WI38 (cell line): ENCODE measurements at regions not wholly inside any gene's neighbourhood (a gene's known extent, or its start where the extent isn't known, plus 50 kb on each side); places are given as distances from the start of the nearest gene placed in this dataset.

ENCODE experiments used
- H3K4me3 ChIP-seq: 2 replicates; pipeline ENCODE4 v1.5.1; 2011; ENCODE audit warnings: low read depth, mild to moderate bottlenecking, control low read depth, low read length
- CTCF ChIP-seq: IDR thresholded peaks from 2 replicates; pipeline ENCODE4 v1.5.1; 2012; ENCODE audit warnings: low read depth, mild to moderate bottlenecking, control low read depth, low read length

- no peak for TF ChIP-seq CTCF
- no peak overlapping the region for H3K4me3 ChIP-seq
Measured at GRCh38 chr4:25592736-25593135, 62.9 kb upstream of the SLC34A2 start.
